Stomach (tissue), 8 donors: ENCODE measurements at regions not wholly inside any gene's neighbourhood (a gene's known extent, or its start where the extent isn't known, plus 50 kb on each side); places are given as distances from the start of the nearest gene placed in this dataset.

ENCODE experiments used
- DNase-seq, 2 donors: peaks; one replicate each; pipeline versions ENCODE4 v3.0.0 to v3.0.0-alpha.2; 2013 to 2019
- H3K27ac ChIP-seq, 5 donors: fragments of 200-600 bp in 4 of 5; sonication (generic) in 4 of 5; one replicate each; pipeline ENCODE4 v1.5.1; 2013 to 2019; ENCODE audit warnings: mild to moderate bottlenecking in 1 of 5, moderate library complexity in 1 of 5
- H3K27me3 ChIP-seq, 3 donors: fragments of 200-600 bp; sonication (generic); one replicate each; pipeline ENCODE4 v1.5.1; 2017 to 2019; ENCODE audit warnings: mixed run types in 1 of 3
- H3K36me3 ChIP-seq, 4 donors: fragments of 200-600 bp; sonication (generic); 1 replicate in 3 of 4; 2 replicates in 1 of 4; pipeline ENCODE4 v1.5.1; 2016 to 2019
- H3K4me1 ChIP-seq, 4 donors: fragments of 200-600 bp; sonication (generic); one replicate each; pipeline ENCODE4 v1.5.1; 2016 to 2019
- H3K4me3 ChIP-seq, 4 donors: fragments of 200-600 bp; sonication (generic) in 3 of 4; one replicate each; pipeline ENCODE4 v1.5.1; 2016 to 2019; ENCODE audit warnings: mild to moderate bottlenecking in 1 of 4
- H3K9me3 ChIP-seq, 4 donors: fragments of 200-600 bp; sonication (generic); one replicate each; pipeline ENCODE4 v1.5.1; 2016 to 2019
- CTCF ChIP-seq, 7 experiments: fragments of 450-650 bp in 4 of 7; fragments of 200-600 bp in 3 of 7; sonication (generic) in 3 of 7; IDR thresholded peaks; one replicate each; pipeline ENCODE4 v1.5.1; 2016 to 2019; ENCODE audit warnings: antibody characterized with exemption in 7 of 7, control low read depth in 2 of 7, mild to moderate bottlenecking in 1 of 7
- EP300 ChIP-seq: sonication (generic); formaldehyde crosslinking; IDR thresholded peaks from one replicate; pipeline ENCODE4 v1.6.1; 2017; ENCODE audit warnings: antibody characterized with exemption
- POLR2A ChIP-seq, 4 donors: fragments of 450-650 bp; IDR thresholded peaks; one replicate each; pipeline ENCODE4 v1.6.1; 2016; ENCODE audit warnings: antibody characterized with exemption in 4 of 4, control low read depth in 2 of 4, mild to moderate bottlenecking in 1 of 4, moderate library complexity in 1 of 4
- POLR2AphosphoS5 ChIP-seq, 3 donors: sonication (generic); formaldehyde crosslinking; IDR thresholded peaks; one replicate each; pipeline ENCODE4 v1.6.1; 2016; ENCODE audit warnings: antibody characterized with exemption in 3 of 3
- WGBS, 5 donors: extraction: QIAGEN DNeasy Blood & Tissue Kit in 3 of 5; methylation state at CpG; one replicate each; pipeline versions ENCODE4 v1.1.5 to v1.1.7; 2013 to 2018; 5-methylcytosine and 5-hydroxymethylcytosine counted together
- intact Hi-C: fragments of 100-400 bp; cut with DNase I; formaldehyde crosslinking; loops from one replicate; pipeline ENCODE4 v1.15.1; 2023; ENCODE audit warnings: low total_unique reads
- donor health status: healthy with polysubstance abuse.
- donor health status: Bipolar disorder and iron deficiency.
- donor health status: healthy.

GRCh38 chr9:106766616-106767015 is 96.3 kb upstream of the ZNF462 start:
- Histone ChIP-seq H3K27ac (no peak overlapping the region), H3K27me3 (no peaks in the 10 kb centered on the region), H3K9me3 (no peaks in the 10 kb centered on the region), H3K4me1 (no peaks in the 10 kb centered on the region), H3K36me3 (no peaks in the 10 kb centered on the region), H3K4me3 (no peak overlapping the region)
- DNase-seq, result no peak
- intact Hi-C loops, result no loop called here
- no peak for TF ChIP-seq POLR2A (IDR thresholded peaks at IDR 0.05)
- TF ChIP-seq EP300, result no peak

GRCh38 chr9:106769331-106769730 is 93.6 kb upstream of the ZNF462 start:
- no peak for DNase-seq

GRCh38 chr9:106771608-106772007 is 91.4 kb upstream of the ZNF462 start:
- H3K36me3 ChIP-seq, result no peaks in the 10 kb centered on the region
- H3K27ac ChIP-seq, result no peak overlapping the region
- no peaks in the 10 kb centered on the region for H3K9me3 ChIP-seq
- WGBS, 5 donors, result 64 to 75% (median 74%) methylated on average over 4 of the region's 4 CpGs
- TF ChIP-seq POLR2AphosphoS5 (IDR thresholded peaks at IDR 0.05) (no peak), CTCF (IDR thresholded peaks at IDR 0.05) (no peak), EP300 (no peak), POLR2A (IDR thresholded peaks at IDR 0.05) (no peak)
- no peak overlapping the region for H3K4me3 ChIP-seq
- intact Hi-C loops, result no loop called here
- no peaks in the 10 kb centered on the region for H3K27me3 ChIP-seq
- H3K4me1 ChIP-seq, result no peaks in the 10 kb centered on the region
- no peak for DNase-seq

More at GRCh38 chr9:106769331-106769730, 93.6 kb upstream of the ZNF462 start:
- intact Hi-C loops, result no loop called here
- TF ChIP-seq CTCF (IDR thresholded peaks at IDR 0.05) (no peak), POLR2A (IDR thresholded peaks at IDR 0.05) (no peak)
- no peak overlapping the region for H3K4me3 ChIP-seq
- no peaks in the 10 kb centered on the region for H3K9me3 ChIP-seq
- 55 to 73% (median 60%) methylated on average over 7 of the region's 7 CpGs for WGBS, 5 donors
- no peaks in the 10 kb centered on the region for H3K36me3 ChIP-seq
- no peaks in the 10 kb centered on the region for H3K27me3 ChIP-seq
- no peak overlapping the region for H3K27ac ChIP-seq
- no peaks in the 10 kb centered on the region for H3K4me1 ChIP-seq

- no peaks in the 10 kb centered on the region for H3K9me3 ChIP-seq
- H3K4me3 ChIP-seq, result no peak overlapping the region
- H3K36me3 ChIP-seq, result no peaks in the 10 kb centered on the region
- no peaks in the 10 kb centered on the region for H3K27me3 ChIP-seq
- TF ChIP-seq EP300, result no peak
- TF ChIP-seq POLR2A (IDR thresholded peaks at IDR 0.05), result no peak
- TF ChIP-seq CTCF (IDR thresholded peaks at IDR 0.05), result no peak
- TF ChIP-seq POLR2AphosphoS5 (IDR thresholded peaks at IDR 0.05), result no peak
- no peak for DNase-seq
- intact Hi-C loops, result no loop called here
- no peaks in the 10 kb centered on the region for H3K4me1 ChIP-seq
- H3K27ac ChIP-seq, result no peak overlapping the region
- 80 to 85% (median 83%) methylated on average over 5 of the region's 5 CpGs for WGBS, 5 donors
These were observed 90.3 kb upstream of the ZNF462 start for GRCh38 chr9:106772523-106773290.

- WGBS, 5 donors, result 73 to 85% (median 75%) methylated on average over 7 of the region's 7 CpGs
- H3K27me3 ChIP-seq, result no peaks in the 10 kb centered on the region
- TF ChIP-seq CTCF (IDR thresholded peaks at IDR 0.05) (no peak), POLR2AphosphoS5 (IDR thresholded peaks at IDR 0.05) (no peak), POLR2A (IDR thresholded peaks at IDR 0.05) (no peak), EP300 (no peak)
These were observed 89.2 kb upstream of the ZNF462 start for GRCh38 chr9:106773750-106774149.

More at GRCh38 chr9:106773750-106774149, 89.2 kb upstream of the ZNF462 start:
- H3K9me3 ChIP-seq, result no peaks in the 10 kb centered on the region
- intact Hi-C loops, result no loop called here
- H3K27ac ChIP-seq, result no peak overlapping the region
- H3K36me3 ChIP-seq, result no peaks in the 10 kb centered on the region
- no peak for DNase-seq
- H3K4me3 ChIP-seq, result no peak overlapping the region
- H3K4me1 ChIP-seq, result no peaks in the 10 kb centered on the region
